AG08396 (cell line): ENCODE measurements at regions not wholly inside any gene's neighbourhood (a gene's known extent, or its start where the extent isn't known, plus 50 kb on each side); places are given as distances from the start of the nearest gene placed in this dataset.
"Not testable (repeated sequence)": the region's sequence is repeated elsewhere in the genome, so short reads cannot be mapped to it uniquely, and the experiment has no call there.

ENCODE experiments used
- DNase-seq: peaks from one replicate; pipeline ENCODE4 v3.0.0; 2012; ENCODE audit warnings: low spot score, mixed read lengths

- DNase-seq, result no peak
Measured at GRCh38 chr3:13194285-13195209, 121.3 kb upstream of the IQSEC1 start.

- DNase-seq, result no peak
Measured at GRCh38 chr3:13193320-13194284, 120.4 kb upstream of the IQSEC1 start.

GRCh38 chr3:13192471-13193213, 119.4 kb upstream of the IQSEC1 start:
- peak; percentile 55 for DNase-seq

- DNase-seq, result no peak
Measured at GRCh38 chr3:13191016-13191415, 117.8 kb upstream of the IQSEC1 start.

- no peak for DNase-seq
Measured at GRCh38 chr3:13190378-13190765, 117.1 kb upstream of the IQSEC1 start.

GRCh38 chr3:13189639-13190377, 116.6 kb upstream of the IQSEC1 start:
- peak; percentile 72 for DNase-seq

GRCh38 chr3:13188975-13189374, 115.7 kb upstream of the IQSEC1 start:
- DNase-seq, result no peak

- DNase-seq, result no peak
Measured at GRCh38 chr3:13188181-13188779, 115.1 kb upstream of the IQSEC1 start.

- DNase-seq, result no peak
Measured at GRCh38 chr3:13187593-13187992, 114.4 kb upstream of the IQSEC1 start.

- no peak for DNase-seq
Measured at GRCh38 chr3:13186435-13186815, 113.2 kb upstream of the IQSEC1 start.

- no peak for DNase-seq
Measured at GRCh38 chr3:13185737-13186434, 112.7 kb upstream of the IQSEC1 start.

- DNase-seq, result not testable (repeated sequence)
Measured at GRCh38 chr3:13179582-13180210, 106.5 kb upstream of the IQSEC1 start.

- no peak for DNase-seq
Measured at GRCh38 chr3:13179181-13179580, 106.0 kb upstream of the IQSEC1 start.

- no peak for DNase-seq
Measured at GRCh38 chr3:13178107-13178506, 104.9 kb upstream of the IQSEC1 start.

GRCh38 chr3:13177641-13178040, 104.4 kb upstream of the IQSEC1 start:
- DNase-seq, result no peak

GRCh38 chr3:13177236-13177635, 104.0 kb upstream of the IQSEC1 start:
- no peak for DNase-seq

GRCh38 chr3:13176445-13176844, 103.2 kb upstream of the IQSEC1 start:
- DNase-seq, result no peak

- DNase-seq, result no peak
Measured at GRCh38 chr3:13174803-13175135, 101.5 kb upstream of the IQSEC1 start.

GRCh38 chr3:13174011-13174802, 101.0 kb upstream of the IQSEC1 start:
- no peak for DNase-seq
